NCI-H2107 treated with DMSO at 0.1 percent for 48 hours (cell line): ENCODE measurements at regions not wholly inside any gene's neighbourhood (a gene's known extent, or its start where the extent isn't known, plus 50 kb on each side); places are given as distances from the start of the nearest gene placed in this dataset.
"Not testable (repeated sequence)": the region's sequence is repeated elsewhere in the genome, so short reads cannot be mapped to it uniquely, and the experiment has no call there.

Source experiments
- DNase-seq: peaks from one replicate; lab custom pipeline; 2025; ENCODE audit not compliant: unreplicated experiment; lab: John Stamatoyannopoulos, UW

- DNase-seq = peak; percentile 52
These were observed 103.8 kb upstream of the UBE2E1 start for GRCh38 chr3:23701716-23702597.

- DNase-seq = no peak
These were observed 101.5 kb upstream of the UBE2E1 start for GRCh38 chr3:23704298-23704697.

GRCh38 chr3:23706111-23706510 is 99.6 kb upstream of the UBE2E1 start:
- no peak for DNase-seq

- DNase-seq = no peak
These were observed 95.8 kb upstream of the UBE2E1 start for GRCh38 chr3:23709987-23710386.

GRCh38 chr3:23710555-23710954 is 95.2 kb upstream of the UBE2E1 start:
- no peak for DNase-seq

GRCh38 chr3:23711916-23712494 is 93.8 kb upstream of the UBE2E1 start:
- DNase-seq = no peak

GRCh38 chr3:23712656-23713559 is 92.8 kb upstream of the UBE2E1 start:
- no peak for DNase-seq

- no peak for DNase-seq
These were observed 92.1 kb upstream of the UBE2E1 start for GRCh38 chr3:23713641-23714040.

GRCh38 chr3:23720059-23720458 is 85.7 kb upstream of the UBE2E1 start:
- DNase-seq = no peak

- DNase-seq = no peak
These were observed 84.9 kb upstream of the UBE2E1 start for GRCh38 chr3:23720885-23721284.

GRCh38 chr3:23723141-23723540 is 82.6 kb upstream of the UBE2E1 start:
- DNase-seq = no peak

GRCh38 chr3:23723930-23724329 is 81.8 kb upstream of the UBE2E1 start:
- DNase-seq = no peak

GRCh38 chr3:23726811-23727548 is 78.8 kb upstream of the UBE2E1 start:
- no peak for DNase-seq

- no peak for DNase-seq
These were observed 77.1 kb upstream of the UBE2E1 start for GRCh38 chr3:23728601-23729117.

- not testable (repeated sequence) for DNase-seq
These were observed 76.4 kb upstream of the UBE2E1 start for GRCh38 chr3:23729362-23729761.

GRCh38 chr3:23734481-23734880 is 71.3 kb upstream of the UBE2E1 start:
- DNase-seq = no peak

GRCh38 chr3:23735062-23735461 is 70.7 kb upstream of the UBE2E1 start:
- DNase-seq = no peak

GRCh38 chr3:23735535-23736326 is 70.0 kb upstream of the UBE2E1 start:
- no peak for DNase-seq

GRCh38 chr3:23738944-23739343 is 66.8 kb upstream of the UBE2E1 start:
- DNase-seq = no peak

GRCh38 chr3:23739536-23739935 is 66.2 kb upstream of the UBE2E1 start:
- no peak for DNase-seq
